Ascending aorta (tissue), 2 donors: ENCODE measurements at regions not wholly inside any gene's neighbourhood (a gene's known extent, or its start where the extent isn't known, plus 50 kb on each side); places are given as distances from the start of the nearest gene placed in this dataset.

Source experiments
- DNase-seq, 2 donors: peaks; one replicate each; pipeline ENCODE4 v3.0.0-alpha.2; 2019; ENCODE audit warnings: low spot score in 2 of 2
- H3K27ac ChIP-seq, 2 donors: fragments of 200-600 bp; sonication (generic); one replicate each; pipeline ENCODE4 v1.5.1; 2016 to 2017; ENCODE audit warnings: mild to moderate bottlenecking in 1 of 2
- H3K27me3 ChIP-seq: fragments of 200-600 bp; sonication (generic); one replicate; pipeline ENCODE4 v1.5.1; 2017
- H3K36me3 ChIP-seq, 2 donors: fragments of 200-600 bp; sonication (generic); one replicate each; pipeline ENCODE4 v1.5.1; 2016
- H3K4me1 ChIP-seq, 2 donors: fragments of 200-600 bp; sonication (generic); one replicate each; pipeline ENCODE4 v1.5.1; 2016 to 2017; ENCODE audit warnings: mild to moderate bottlenecking in 1 of 2
- H3K4me3 ChIP-seq, 2 donors: fragments of 200-600 bp; sonication (generic); one replicate each; pipeline ENCODE4 v1.5.1; 2016 to 2017; ENCODE audit warnings: mild to moderate bottlenecking in 1 of 2
- H3K9me3 ChIP-seq, 2 donors: fragments of 200-600 bp; sonication (generic); one replicate each; pipeline ENCODE4 v1.5.1; 2016
- CTCF ChIP-seq, 3 experiments: fragments of 200-600 bp in 2 of 3; fragments of 450-650 bp in 1 of 3; sonication (generic) in 2 of 3; IDR thresholded peaks; one replicate each; pipeline ENCODE4 v1.5.1; 2016 to 2019; ENCODE audit warnings: antibody characterized with exemption in 3 of 3, mild to moderate bottlenecking in 1 of 3, moderate library complexity in 1 of 3
- intact Hi-C: fragments of 100-400 bp; cut with DNase I; formaldehyde crosslinking; loops from one replicate; pipeline ENCODE4 v1.15.1; 2023

GRCh38 chr1:234838182-234838581, 228.2 kb upstream of the IRF2BP2 start:
- no peak for TF ChIP-seq CTCF (IDR thresholded peaks at IDR 0.05)

GRCh38 chr1:234837713-234838112, 227.7 kb upstream of the IRF2BP2 start:
- H3K9me3 ChIP-seq: no peaks in the 10 kb centered on the region
- H3K36me3 ChIP-seq: no peaks in the 10 kb centered on the region
- no peak for TF ChIP-seq CTCF (IDR thresholded peaks at IDR 0.05)
- no peaks in the 10 kb centered on the region for H3K27me3 ChIP-seq
- no peak overlapping the region for H3K27ac ChIP-seq
- no peak overlapping the region for H3K4me3 ChIP-seq
- intact Hi-C loops: no loop called here
- no peaks in the 10 kb centered on the region for H3K4me1 ChIP-seq
- DNase-seq: no peak

More at GRCh38 chr1:234838182-234838581, 228.2 kb upstream of the IRF2BP2 start:
- H3K9me3 ChIP-seq: no peaks in the 10 kb centered on the region
- intact Hi-C loops: no loop called here
- no peaks in the 10 kb centered on the region for H3K27me3 ChIP-seq
- no peak overlapping the region for H3K4me3 ChIP-seq
- H3K27ac ChIP-seq: no peak overlapping the region
- H3K4me1 ChIP-seq: no peaks in the 10 kb centered on the region
- no peak for DNase-seq
- H3K36me3 ChIP-seq: no peaks in the 10 kb centered on the region

DNA sequence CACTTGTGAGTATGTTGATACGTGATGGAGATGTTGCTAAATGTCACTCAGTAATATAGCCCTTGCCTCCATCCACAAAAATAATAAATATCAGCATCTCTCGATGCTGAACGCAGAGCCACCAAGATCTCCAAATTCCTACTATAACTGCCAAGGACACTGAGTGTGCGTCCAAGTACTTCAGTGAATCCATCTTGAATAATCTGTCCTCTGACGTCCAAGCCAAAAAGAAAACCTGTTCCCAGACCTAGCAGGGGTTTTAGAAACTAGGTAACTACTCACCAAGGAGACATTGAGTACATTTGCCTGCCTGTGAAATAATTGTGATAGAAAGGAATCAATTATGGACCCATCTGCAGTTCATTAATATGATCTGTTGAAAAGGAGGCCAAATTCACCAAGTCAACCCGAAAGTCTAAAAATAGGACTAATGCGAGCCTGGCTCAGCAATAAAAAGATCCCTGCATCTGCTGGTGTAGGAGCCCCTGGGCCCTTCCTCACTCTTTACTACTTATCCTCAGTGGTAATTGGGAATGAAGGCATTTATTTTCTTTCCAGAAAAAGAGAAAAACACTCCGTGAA, 226.9 kb upstream of the IRF2BP2 start:
- no peaks in the 10 kb centered on the region for H3K4me1 ChIP-seq
- no peak overlapping the region for H3K27ac ChIP-seq
- no peak overlapping the region for H3K4me3 ChIP-seq
- no peaks in the 10 kb centered on the region for H3K36me3 ChIP-seq
- TF ChIP-seq CTCF (IDR thresholded peaks at IDR 0.05): no peak
- intact Hi-C loops: no loop called here
- no peaks in the 10 kb centered on the region for H3K27me3 ChIP-seq
- H3K9me3 ChIP-seq: no peaks in the 10 kb centered on the region
- no peak for DNase-seq

GRCh38 chr1:234836045-234836681, 226.2 kb upstream of the IRF2BP2 start:
- H3K27me3 ChIP-seq: no peaks in the 10 kb centered on the region
- H3K4me1 ChIP-seq: no peaks in the 10 kb centered on the region
- no peak for DNase-seq
- no peaks in the 10 kb centered on the region for H3K36me3 ChIP-seq
- H3K4me3 ChIP-seq: no peak overlapping the region
- H3K9me3 ChIP-seq: no peaks in the 10 kb centered on the region
- H3K27ac ChIP-seq: no peak overlapping the region
- intact Hi-C loops: no loop called here
- TF ChIP-seq CTCF (IDR thresholded peaks at IDR 0.05): no peak

GRCh38 chr1:234835239-234835638, 225.3 kb upstream of the IRF2BP2 start:
- no peak overlapping the region for H3K4me3 ChIP-seq
- no peak for DNase-seq
- intact Hi-C loops: no loop called here
- no peaks in the 10 kb centered on the region for H3K4me1 ChIP-seq
- no peak for TF ChIP-seq CTCF (IDR thresholded peaks at IDR 0.05)
- no peaks in the 10 kb centered on the region for H3K36me3 ChIP-seq
- H3K27ac ChIP-seq: no peak overlapping the region
- no peaks in the 10 kb centered on the region for H3K27me3 ChIP-seq
- H3K9me3 ChIP-seq: no peaks in the 10 kb centered on the region
